Astrocyte (in vitro differentiated cells and primary cell): ENCODE measurements at regions not wholly inside any gene's neighbourhood (a gene's known extent, or its start where the extent isn't known, plus 50 kb on each side); places are given as distances from the start of the nearest gene placed in this dataset.

Source experiments
- CTCF ChIP-seq: IDR thresholded peaks from 2 replicates; pipeline ENCODE4 v1.5.1; 2011; ENCODE audit warnings: low read depth, mild to moderate bottlenecking, inconsistent platforms, low read length, moderate library complexity; ENCODE audit not compliant: insufficient read depth
- EZH2 ChIP-seq: IDR thresholded peaks from 2 replicates; pipeline ENCODE4 v1.6.1; 2012; ENCODE audit warnings: mild to moderate bottlenecking, low read length, inconsistent platforms; ENCODE audit not compliant: insufficient read depth

- TF ChIP-seq CTCF (no peak), EZH2 (no peak)
Observed at GRCh38 chrX:124796989-124797388, 450.6 kb downstream of the SH2D1A start.
